H9 (cell line): ENCODE measurements at regions not wholly inside any gene's neighbourhood (a gene's known extent, or its start where the extent isn't known, plus 50 kb on each side); places are given as distances from the start of the nearest gene placed in this dataset.
"Not testable (repeated sequence)": the region's sequence is repeated elsewhere in the genome, so short reads cannot be mapped to it uniquely, and the experiment has no call there.

ENCODE experiments used
- DNase-seq: peaks from one replicate; pipeline ENCODE4 v3.0.0-alpha.2; 2017
- H2AFZ ChIP-seq: one replicate; pipeline ENCODE4 v1.6.1; 2013; ENCODE audit warnings: mild to moderate bottlenecking, low read length, control low read depth, moderate library complexity
- H2AK5ac ChIP-seq: 2 replicates; pipeline ENCODE4 v1.6.1; 2013; ENCODE audit warnings: low read length, control low read depth, mixed read lengths; ENCODE audit not compliant: insufficient read length
- H2BK120ac ChIP-seq: one replicate; pipeline ENCODE4 v1.6.1; 2013; ENCODE audit warnings: low read depth, mild to moderate bottlenecking, low read length, control low read depth, inconsistent platforms; ENCODE audit not compliant: poor library complexity, severe bottlenecking
- H2BK12ac ChIP-seq: 2 replicates; pipeline ENCODE4 v1.6.1; 2013; ENCODE audit warnings: low read length, control low read depth, mixed read lengths, low read depth; ENCODE audit not compliant: insufficient read length
- H2BK15ac ChIP-seq: 2 replicates; pipeline ENCODE4 v1.6.1; 2013; ENCODE audit warnings: low read depth, low read length, control low read depth
- H2BK20ac ChIP-seq: one replicate; pipeline ENCODE4 v1.6.1; 2013; ENCODE audit warnings: low read depth, mild to moderate bottlenecking, low read length, control low read depth, inconsistent platforms; ENCODE audit not compliant: poor library complexity, severe bottlenecking
- H2BK5ac ChIP-seq: 2 replicates; pipeline ENCODE4 v1.6.1; 2013; ENCODE audit warnings: low read length, control low read depth, mixed read lengths; ENCODE audit not compliant: insufficient read length
- H3K14ac ChIP-seq: 2 replicates; pipeline ENCODE4 v1.6.1; 2013; ENCODE audit warnings: low read length, control low read depth; ENCODE audit not compliant: insufficient read depth
- H3K18ac ChIP-seq: 2 replicates; pipeline ENCODE4 v1.6.1; 2013; ENCODE audit warnings: low read depth, mild to moderate bottlenecking, mixed read lengths, low read length, control low read depth; ENCODE audit not compliant: insufficient read length
- H3K23ac ChIP-seq: 2 replicates; pipeline ENCODE4 v1.6.1; 2013; ENCODE audit warnings: low read length, control low read depth, mixed read lengths, low read depth; ENCODE audit not compliant: insufficient read length
- H3K23me2 ChIP-seq: 2 replicates; pipeline ENCODE4 v1.6.1; 2013; ENCODE audit warnings: low read depth, mild to moderate bottlenecking, mixed read lengths, low read length, control low read depth; ENCODE audit not compliant: insufficient read length, poor library complexity, severe bottlenecking
- H3K27ac ChIP-seq: 2 replicates; pipeline ENCODE4 v1.5.1; 2013; ENCODE audit warnings: low read length, control low read depth, mixed read lengths, low read depth; ENCODE audit not compliant: insufficient read length
- H3K27me3 ChIP-seq: 2 replicates; pipeline ENCODE4 v1.6.1; 2013; ENCODE audit warnings: low read length, control low read depth, inconsistent platforms; ENCODE audit not compliant: insufficient read depth
- H3K4ac ChIP-seq: 2 replicates; pipeline ENCODE4 v1.6.1; 2013; ENCODE audit warnings: low read depth, mild to moderate bottlenecking, control low read depth, inconsistent platforms, low read length, moderate library complexity
- H3K4me1 ChIP-seq: 2 replicates; pipeline ENCODE4 v1.6.1; 2013; ENCODE audit warnings: low read length, control low read depth, inconsistent platforms; ENCODE audit not compliant: insufficient read depth
- H3K4me2 ChIP-seq: 2 replicates; pipeline ENCODE4 v1.6.1; 2013; ENCODE audit warnings: low read length, control low read depth, mixed read lengths; ENCODE audit not compliant: insufficient read length, insufficient read depth
- H3K56ac ChIP-seq: 2 replicates; pipeline ENCODE4 v1.6.1; 2013; ENCODE audit warnings: low read depth, mild to moderate bottlenecking, mixed read lengths, low read length, control low read depth; ENCODE audit not compliant: insufficient read length
- H3K79me1 ChIP-seq: 2 replicates; pipeline ENCODE4 v1.6.1; 2013; ENCODE audit warnings: low read depth, mild to moderate bottlenecking, moderate library complexity, low read length, control low read depth, inconsistent platforms; ENCODE audit not compliant: insufficient read depth, poor library complexity, severe bottlenecking
- H3K79me2 ChIP-seq: 2 replicates; pipeline ENCODE4 v1.6.1; 2013; ENCODE audit warnings: low read length, control low read depth, inconsistent platforms; ENCODE audit not compliant: insufficient read depth
- H3K9ac ChIP-seq: 2 replicates; pipeline ENCODE4 v1.6.1; 2013; ENCODE audit warnings: low read length, control low read depth, mixed read lengths; ENCODE audit not compliant: insufficient read length; ENCODE audit errors: extremely low read depth
- H3K9me3 ChIP-seq: one replicate; pipeline ENCODE4 v1.6.1; 2013; ENCODE audit warnings: low read depth, low read length, inconsistent platforms; ENCODE audit not compliant: control insufficient read depth
- H3T11ph ChIP-seq: one replicate; pipeline ENCODE4 v1.6.1; 2013; ENCODE audit warnings: mild to moderate bottlenecking, low read length, control low read depth, inconsistent platforms
- H4K20me1 ChIP-seq: one replicate; pipeline ENCODE4 v1.6.1; 2013; ENCODE audit not compliant: control insufficient read depth, insufficient read length, insufficient read depth
- H4K5ac ChIP-seq: 2 replicates; pipeline ENCODE4 v1.6.1; 2013; ENCODE audit warnings: low read depth, mild to moderate bottlenecking, mixed read lengths, low read length, control low read depth; ENCODE audit not compliant: insufficient read length
- H4K8ac ChIP-seq: replicated peaks from 2 replicates; pipeline ENCODE4 v1.6.1; 2013; ENCODE audit warnings: low read length, control low read depth, mixed read lengths, low read depth; ENCODE audit not compliant: insufficient read length
- H4K91ac ChIP-seq: 2 replicates; pipeline ENCODE4 v1.6.1; 2013; ENCODE audit warnings: low read depth, mild to moderate bottlenecking, moderate library complexity, mixed read lengths, low read length, control low read depth; ENCODE audit not compliant: insufficient read length
- H3K27ac Mint-ChIP-seq, 3 experiments: 2 replicates in 2 of 3; 3 replicates in 1 of 3; pipeline ENCODE4 v1.8.0; 2020 to 2021; ENCODE audit warnings: mixed read lengths in 3 of 3, mild to moderate bottlenecking in 1 of 3, moderate library complexity in 1 of 3
- H3K27me3 Mint-ChIP-seq: 2 replicates; pipeline ENCODE4 v1.8.0; 2021; ENCODE audit warnings: low read depth, mild to moderate bottlenecking, moderate library complexity, mixed read lengths
- H3K36me3 Mint-ChIP-seq, 3 experiments: 2 replicates in 2 of 3; 3 replicates in 1 of 3; pipeline ENCODE4 v1.8.0; 2020 to 2021; ENCODE audit warnings: low read depth in 3 of 3, mixed read lengths in 3 of 3; ENCODE audit not compliant: insufficient read depth in 1 of 3
- H3K4me1 Mint-ChIP-seq, 2 experiments: 2 replicates each; pipeline ENCODE4 v1.8.0; 2020; ENCODE audit warnings: mixed read lengths in 2 of 2
- H3K4me3 Mint-ChIP-seq, 2 experiments: 2 replicates in 1 of 2; 3 replicates in 1 of 2; pipeline ENCODE4 v1.8.0; 2020 to 2021; ENCODE audit warnings: mild to moderate bottlenecking in 2 of 2, mixed read lengths in 2 of 2, moderate library complexity in 1 of 2
- H3K9me3 Mint-ChIP-seq, 2 experiments: 2 replicates in 1 of 2; 3 replicates in 1 of 2; pipeline ENCODE4 v1.8.0; 2020; ENCODE audit warnings: mild to moderate bottlenecking in 2 of 2, mixed read lengths in 2 of 2, moderate library complexity in 1 of 2
- WGBS: extraction: QIAGEN DNeasy Blood & Tissue Kit; methylation state at CpG from one replicate; pipeline ENCODE4 v1.1.7; 2013; ENCODE audit warnings: missing lambda C conversion rate, low lambda C conversion rate, mixed read lengths; ENCODE audit not compliant: insufficient read length; ENCODE audit errors: extremely low coverage; 5-methylcytosine and 5-hydroxymethylcytosine counted together
- TF ChIP-seq, protein P1 (sequence below): fragments of 200-600 bp; sonication (generic); conservative IDR thresholded peaks from 3 replicates; pipeline ENCODE4 v1.8.0; 2021; ENCODE audit warnings: antibody characterized with exemption, mild to moderate bottlenecking

DNA sequence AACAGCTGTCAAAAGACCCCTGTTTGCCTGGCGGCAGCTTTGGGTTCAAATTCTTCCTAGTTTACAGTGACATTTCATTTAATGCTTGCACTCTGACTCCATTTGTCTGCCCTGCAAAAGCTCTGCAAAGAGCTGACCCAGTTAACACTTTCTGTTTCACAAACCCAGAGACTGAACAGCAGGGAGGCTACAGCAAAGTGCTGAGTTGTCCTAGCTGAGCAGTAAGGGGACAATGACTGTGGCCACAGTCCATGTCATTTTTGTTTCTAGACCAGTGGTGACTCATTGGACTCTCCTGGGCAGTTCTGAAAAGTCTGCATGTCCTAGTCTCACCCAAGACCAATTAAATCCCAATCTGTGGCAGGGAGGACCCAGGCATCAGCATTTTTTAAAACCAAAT lies 994.8 kb upstream of the WWC1 start:
- H2AK5ac ChIP-seq, result no peak overlapping the region
- H3T11ph ChIP-seq, result no peak overlapping the region
- peaks cover 7% of the 10 kb centered on the region for H3K9me3 ChIP-seq
- no peak overlapping the region for H2BK120ac ChIP-seq
- Mint-ChIP-seq H3K36me3 (peaks cover 7 to 14% (median 12%) of the 10 kb centered on the region in 3 experiments; a peak in 6 of 7 replicates), H3K9me3 (peaks cover 4 to 8% of the 10 kb centered on the region in 2 experiments), H3K4me3 (no peak overlapping the region), H3K27me3 (peaks cover under 1% of the 10 kb centered on the region; the same call in 1 of the 2 replicates), H3K27ac (peak overlapping the region in 1 of 3 experiments; percentile 45; a peak in 1 of 7 replicates), H3K4me1 (peaks cover 43 to 60% of the 10 kb centered on the region in 2 experiments)
- H4K5ac ChIP-seq, result no peak overlapping the region
- H3K23ac ChIP-seq, result no peak overlapping the region
- H3K56ac ChIP-seq, result no peak overlapping the region
- H3K27me3 ChIP-seq, result no peaks in the 10 kb centered on the region
- no peak for DNase-seq
- peaks cover 16% of the 10 kb centered on the region for H3K4me1 ChIP-seq
- no peak overlapping the region for H4K91ac ChIP-seq
- H3K4me2 ChIP-seq, result no peak overlapping the region
- no peak overlapping the region for H2BK12ac ChIP-seq
- TF ChIP-seq, protein P1, sequence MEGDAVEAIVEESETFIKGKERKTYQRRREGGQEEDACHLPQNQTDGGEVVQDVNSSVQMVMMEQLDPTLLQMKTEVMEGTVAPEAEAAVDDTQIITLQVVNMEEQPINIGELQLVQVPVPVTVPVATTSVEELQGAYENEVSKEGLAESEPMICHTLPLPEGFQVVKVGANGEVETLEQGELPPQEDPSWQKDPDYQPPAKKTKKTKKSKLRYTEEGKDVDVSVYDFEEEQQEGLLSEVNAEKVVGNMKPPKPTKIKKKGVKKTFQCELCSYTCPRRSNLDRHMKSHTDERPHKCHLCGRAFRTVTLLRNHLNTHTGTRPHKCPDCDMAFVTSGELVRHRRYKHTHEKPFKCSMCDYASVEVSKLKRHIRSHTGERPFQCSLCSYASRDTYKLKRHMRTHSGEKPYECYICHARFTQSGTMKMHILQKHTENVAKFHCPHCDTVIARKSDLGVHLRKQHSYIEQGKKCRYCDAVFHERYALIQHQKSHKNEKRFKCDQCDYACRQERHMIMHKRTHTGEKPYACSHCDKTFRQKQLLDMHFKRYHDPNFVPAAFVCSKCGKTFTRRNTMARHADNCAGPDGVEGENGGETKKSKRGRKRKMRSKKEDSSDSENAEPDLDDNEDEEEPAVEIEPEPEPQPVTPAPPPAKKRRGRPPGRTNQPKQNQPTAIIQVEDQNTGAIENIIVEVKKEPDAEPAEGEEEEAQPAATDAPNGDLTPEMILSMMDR, result no peak
- no peak overlapping the region for H2BK20ac ChIP-seq
- no peaks in the 10 kb centered on the region for H3K79me1 ChIP-seq
- no peak overlapping the region for H2BK5ac ChIP-seq
- H3K23me2 ChIP-seq, result no peaks in the 10 kb centered on the region
- H3K4ac ChIP-seq, result no peak overlapping the region
- no peak overlapping the region for H2AFZ ChIP-seq
- no peak overlapping the region for H3K27ac ChIP-seq
- H3K14ac ChIP-seq, result no peak overlapping the region
- H3K79me2 ChIP-seq, result no peaks in the 10 kb centered on the region
- H4K8ac ChIP-seq, result no peak overlapping the region
- H4K20me1 ChIP-seq, result no peaks in the 10 kb centered on the region
- H3K9ac ChIP-seq, result no peak overlapping the region
- H3K18ac ChIP-seq, result no peak overlapping the region
- WGBS, result no CpG with 5 or more reads among the region's 1 CpG
- H2BK15ac ChIP-seq, result no peak overlapping the region

GRCh38 chr5:167299861-167300260 lies 991.6 kb upstream of the WWC1 start:
- H3K79me2 ChIP-seq, H3K4me2 ChIP-seq, DNase-seq, H2BK5ac ChIP-seq, H4K8ac ChIP-seq, H3K23me2 ChIP-seq, H3K27ac ChIP-seq, H3K14ac ChIP-seq, H2BK12ac ChIP-seq, H2AFZ ChIP-seq, H2BK15ac ChIP-seq, H3K9me3 Mint-ChIP-seq, H4K20me1 ChIP-seq, H2AK5ac ChIP-seq, H3K9ac ChIP-seq, H3K4me3 Mint-ChIP-seq, H3K4ac ChIP-seq, H4K91ac ChIP-seq, H3K36me3 Mint-ChIP-seq, H4K5ac ChIP-seq, H3K23ac ChIP-seq, H2BK20ac ChIP-seq, H3K18ac ChIP-seq, H3T11ph ChIP-seq, H3K27me3 ChIP-seq, H3K27me3 Mint-ChIP-seq, H2BK120ac ChIP-seq, H3K79me1 ChIP-seq, H3K56ac ChIP-seq, H3K9me3 ChIP-seq: not testable (repeated sequence)
- Mint-ChIP-seq H3K27ac (0 out of 7 replicates have a peak overlapping the region, but pooled peaks of 1 of the 3 experiments have one; percentile 3), H3K4me1 (peaks cover 68 to 75% of the 10 kb centered on the region in 2 experiments)
- WGBS, result 100% methylated on average over 1 of the region's 7 CpGs
- peaks cover 24% of the 10 kb centered on the region for H3K4me1 ChIP-seq
